RWPE2 (cell line): ENCODE measurements at regions not wholly inside any gene's neighbourhood (a gene's known extent, or its start where the extent isn't known, plus 50 kb on each side); places are given as distances from the start of the nearest gene placed in this dataset.

Experiments used
- ATAC-seq: fragments of 200-7000 bp; cut with Tn5 transposase; 3 replicates; pipeline ENCODE4 v1.9.1; 2021; ENCODE audit warnings: low read depth
- DNase-seq: peaks from one replicate; pipeline ENCODE4 v3.0.0-alpha.2; 2020; ENCODE audit warnings: low spot score
- H3K27ac ChIP-seq: fragments of 450-650 bp; 2 replicates; pipeline ENCODE4 v1.5.1; 2017; ENCODE audit warnings: mild to moderate bottlenecking; ENCODE audit not compliant: poor library complexity, severe bottlenecking
- H3K27me3 ChIP-seq: fragments of 250-450 bp; sonication (Bioruptor Pico); 2 replicates; pipeline ENCODE4 v1.5.1; 2021; ENCODE audit warnings: mild to moderate bottlenecking, moderate library complexity; ENCODE audit not compliant: insufficient read depth, poor library complexity, severe bottlenecking
- H3K36me3 ChIP-seq: fragments of 250-450 bp; sonication (Bioruptor Pico); 2 replicates; pipeline ENCODE4 v1.5.1; 2020; ENCODE audit warnings: low read depth, mild to moderate bottlenecking, moderate library complexity
- H3K4me1 ChIP-seq: fragments of 250-450 bp; sonication (Bioruptor Pico); 2 replicates; pipeline ENCODE4 v1.5.1; 2021; ENCODE audit warnings: mild to moderate bottlenecking, moderate library complexity; ENCODE audit not compliant: insufficient read depth, poor library complexity, severe bottlenecking
- H3K4me3 ChIP-seq: fragments of 250-450 bp; sonication (Bioruptor Pico); 2 replicates; pipeline ENCODE4 v1.5.1; 2021; ENCODE audit warnings: mild to moderate bottlenecking, moderate library complexity; ENCODE audit not compliant: severe bottlenecking
- H3K9me3 ChIP-seq: fragments of 250-450 bp; sonication (Bioruptor Pico); 2 replicates; pipeline ENCODE4 v1.5.1; 2021; ENCODE audit warnings: mild to moderate bottlenecking, moderate library complexity; ENCODE audit not compliant: severe bottlenecking
- TF ChIP-seq, protein P1 (sequence below): fragments of 450-650 bp; IDR thresholded peaks from one replicate; pipeline ENCODE4 v1.5.1; 2017; ENCODE audit warnings: mild to moderate bottlenecking, moderate library complexity; ENCODE audit not compliant: poor library complexity, severe bottlenecking

DNA sequence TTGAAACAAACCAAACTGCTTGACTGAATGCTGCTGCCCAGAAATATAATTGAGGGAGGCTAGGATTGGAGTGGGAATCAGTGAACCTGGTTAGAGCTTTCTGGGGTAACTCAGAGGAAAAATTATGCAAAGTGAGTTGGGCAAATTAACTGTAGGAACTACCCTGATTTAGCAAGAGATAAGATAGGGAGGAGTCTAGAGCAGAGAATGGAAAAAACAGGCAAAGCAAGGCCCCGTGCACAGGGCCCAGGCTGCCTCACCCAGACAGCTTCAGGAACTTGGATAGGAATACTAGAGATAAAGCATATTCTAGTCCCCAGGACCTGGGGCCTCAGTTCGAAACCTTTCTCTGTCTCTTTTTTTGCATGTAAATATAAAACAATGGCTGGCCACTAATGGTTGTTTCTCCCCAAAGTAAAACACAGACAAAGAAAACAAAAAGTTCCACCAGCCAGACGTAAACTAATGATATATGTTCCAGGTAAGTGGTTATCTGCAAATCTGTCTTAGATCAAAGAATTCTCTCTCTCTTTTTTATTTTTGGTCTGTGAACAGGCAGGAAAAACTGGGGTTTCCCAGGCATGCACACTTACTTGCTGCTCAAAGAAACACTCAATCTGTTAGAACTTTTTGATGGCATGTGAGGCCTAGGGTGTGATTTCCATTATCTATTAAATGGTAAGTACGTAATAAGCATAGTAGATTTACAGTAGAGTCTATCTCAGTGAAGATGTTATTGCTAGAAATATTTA is 168.1 kb upstream of the MAP3K1 start:
- peaks cover 3% of the 10 kb centered on the region for H3K9me3 ChIP-seq
- ATAC-seq (no peak), DNase-seq (no peak)
- H3K4me3 ChIP-seq = no peak overlapping the region
- H3K27ac ChIP-seq = no peak overlapping the region
- no peaks in the 10 kb centered on the region for H3K27me3 ChIP-seq
- TF ChIP-seq, protein P1, sequence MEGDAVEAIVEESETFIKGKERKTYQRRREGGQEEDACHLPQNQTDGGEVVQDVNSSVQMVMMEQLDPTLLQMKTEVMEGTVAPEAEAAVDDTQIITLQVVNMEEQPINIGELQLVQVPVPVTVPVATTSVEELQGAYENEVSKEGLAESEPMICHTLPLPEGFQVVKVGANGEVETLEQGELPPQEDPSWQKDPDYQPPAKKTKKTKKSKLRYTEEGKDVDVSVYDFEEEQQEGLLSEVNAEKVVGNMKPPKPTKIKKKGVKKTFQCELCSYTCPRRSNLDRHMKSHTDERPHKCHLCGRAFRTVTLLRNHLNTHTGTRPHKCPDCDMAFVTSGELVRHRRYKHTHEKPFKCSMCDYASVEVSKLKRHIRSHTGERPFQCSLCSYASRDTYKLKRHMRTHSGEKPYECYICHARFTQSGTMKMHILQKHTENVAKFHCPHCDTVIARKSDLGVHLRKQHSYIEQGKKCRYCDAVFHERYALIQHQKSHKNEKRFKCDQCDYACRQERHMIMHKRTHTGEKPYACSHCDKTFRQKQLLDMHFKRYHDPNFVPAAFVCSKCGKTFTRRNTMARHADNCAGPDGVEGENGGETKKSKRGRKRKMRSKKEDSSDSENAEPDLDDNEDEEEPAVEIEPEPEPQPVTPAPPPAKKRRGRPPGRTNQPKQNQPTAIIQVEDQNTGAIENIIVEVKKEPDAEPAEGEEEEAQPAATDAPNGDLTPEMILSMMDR = no peak
- H3K36me3 ChIP-seq = no peaks in the 10 kb centered on the region
- no peaks in the 10 kb centered on the region for H3K4me1 ChIP-seq

- Histone ChIP-seq H3K4me1 (peaks cover 16% of the 10 kb centered on the region), H3K9me3 (peaks cover 3% of the 10 kb centered on the region)
- no peak for ATAC-seq
Measured at GRCh38 chr5:56641635-56642260, 173.6 kb upstream of the MAP3K1 start.

DNA sequence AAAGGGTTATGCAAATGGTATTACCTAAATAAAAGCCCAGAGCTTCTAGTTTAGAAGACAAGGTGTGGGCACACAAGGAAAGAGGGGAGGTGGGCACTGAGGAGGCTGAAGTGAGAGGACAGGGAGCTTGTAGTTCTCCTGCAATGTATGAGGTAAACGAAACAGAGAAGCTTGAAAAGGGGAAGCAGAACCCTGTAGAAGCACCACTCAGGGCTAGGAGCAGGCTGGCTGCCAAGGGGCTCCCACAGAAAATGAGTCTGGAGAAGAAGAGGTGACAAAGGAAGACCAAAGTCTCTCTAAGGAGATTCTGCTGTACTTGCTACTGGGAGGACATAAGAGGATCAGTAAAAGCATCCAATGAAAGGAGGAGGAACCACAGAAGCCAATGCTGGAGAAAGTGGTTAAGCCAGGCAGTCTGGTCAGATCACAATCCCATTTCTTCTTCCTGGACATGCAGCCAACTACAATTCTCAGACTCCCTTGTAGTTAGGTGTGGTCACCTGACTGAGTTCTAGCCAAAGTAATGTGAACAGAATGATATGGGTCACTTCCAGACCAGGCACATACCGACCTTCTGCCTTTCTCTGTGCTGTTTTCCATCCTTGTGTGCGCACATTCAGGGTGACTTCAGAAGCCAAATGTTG is 174.5 kb upstream of the MAP3K1 start:
- Histone ChIP-seq H3K27me3 (no peaks in the 10 kb centered on the region), H3K4me3 (no peak overlapping the region), H3K4me1 (peaks cover 16% of the 10 kb centered on the region), H3K9me3 (peaks cover 3% of the 10 kb centered on the region), H3K27ac (no peak overlapping the region), H3K36me3 (no peaks in the 10 kb centered on the region)
- DNase-seq = no peak
- no peak for ATAC-seq
- TF ChIP-seq, protein P1 = no peak

More at GRCh38 chr5:56641635-56642260, 173.6 kb upstream of the MAP3K1 start:
- Histone ChIP-seq H3K36me3 (no peaks in the 10 kb centered on the region), H3K27ac (no peak overlapping the region), H3K4me3 (no peak overlapping the region), H3K27me3 (no peaks in the 10 kb centered on the region)
- DNase-seq = no peak
- TF ChIP-seq, protein P1 = no peak

DNA sequence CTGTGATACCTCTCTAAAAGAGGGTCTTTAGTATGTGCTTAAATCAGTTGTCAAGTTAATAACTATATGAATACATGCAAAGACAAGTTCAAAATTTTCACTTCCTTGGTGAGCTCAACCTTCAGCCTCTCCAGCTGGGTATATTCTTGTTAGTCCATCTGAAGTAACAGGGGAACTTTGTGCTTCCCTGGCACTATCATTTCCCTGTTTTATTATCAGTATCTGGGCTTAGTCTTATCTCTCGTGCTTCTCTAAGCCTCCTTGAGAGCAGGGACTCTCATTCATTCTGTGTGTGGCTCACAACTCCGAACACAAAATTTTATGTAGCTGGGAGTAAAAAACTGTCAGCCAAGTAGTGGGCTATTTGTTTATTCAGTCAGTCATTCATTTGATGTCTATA is 175.9 kb upstream of the MAP3K1 start:
- H3K36me3 ChIP-seq = no peaks in the 10 kb centered on the region
- DNase-seq = no peak
- H3K4me3 ChIP-seq = no peak overlapping the region
- peaks cover 16% of the 10 kb centered on the region for H3K4me1 ChIP-seq
- ATAC-seq = no peak
- no peaks in the 10 kb centered on the region for H3K27me3 ChIP-seq
- no peak overlapping the region for H3K27ac ChIP-seq
- H3K9me3 ChIP-seq = peaks cover 3% of the 10 kb centered on the region
- TF ChIP-seq, protein P1 = no peak
